Stimulated activated naive CD8-positive, alpha-beta T cell treated with anti-CD3 and anti-CD28 coated beads, Interleukin-15, Interleukin-2, amounts not matched to agents 100 U/mL and 50 U/mL, for 24 hours (primary cell): ENCODE measurements at regions not wholly inside any gene's neighbourhood (a gene's known extent, or its start where the extent isn't known, plus 50 kb on each side); places are given as distances from the start of the nearest gene placed in this dataset.

Experiments used
- ATAC-seq: fragments of 150-1000 bp; cut with Tn5 transposase; one replicate; pipeline ENCODE4 v1.10.0; 2021
- DNase-seq: peaks from one replicate; pipeline ENCODE4 v3.0.0; 2021

- ATAC-seq: no peak
- DNase-seq: no peak
Measured at GRCh38 chr2:6626401-6627012, 239.2 kb downstream of the CMPK2 start.

GRCh38 chr2:6627316-6627715 is 238.4 kb downstream of the CMPK2 start:
- ATAC-seq (no peak), DNase-seq (no peak)

GRCh38 chr2:6630209-6630608 is 235.5 kb downstream of the CMPK2 start:
- DNase-seq: no peak

GRCh38 chr2:6635296-6635695 is 230.4 kb downstream of the CMPK2 start:
- no peak for ATAC-seq
- no peak for DNase-seq

More at GRCh38 chr2:6630209-6630608, 235.5 kb downstream of the CMPK2 start:
- no peak for ATAC-seq

- DNase-seq: no peak
- no peak for ATAC-seq
Measured at GRCh38 chr2:6637330-6637729, 228.4 kb downstream of the CMPK2 start.

- DNase-seq: no peak
- no peak for ATAC-seq
Measured at GRCh38 chr2:6639929-6640620, 225.6 kb downstream of the CMPK2 start.

- no peak for ATAC-seq
Measured at GRCh38 chr2:6640621-6641015, 225.1 kb downstream of the CMPK2 start.

GRCh38 chr2:6641956-6642355 is 223.8 kb downstream of the CMPK2 start:
- ATAC-seq: no peak
- no peak for DNase-seq

More at GRCh38 chr2:6640621-6641015, 225.1 kb downstream of the CMPK2 start:
- DNase-seq: no peak

- DNase-seq (no peak), ATAC-seq (no peak)
Measured at GRCh38 chr2:6644261-6644660, 221.4 kb downstream of the CMPK2 start.

- no peak for DNase-seq
- ATAC-seq: no peak
Measured at GRCh38 chr2:6645004-6645403, 220.7 kb downstream of the CMPK2 start.

GRCh38 chr2:6645672-6646071 is 220.0 kb downstream of the CMPK2 start:
- ATAC-seq (no peak), DNase-seq (no peak)

GRCh38 chr2:6647046-6647445 is 218.7 kb downstream of the CMPK2 start:
- ATAC-seq: no peak
- DNase-seq: no peak

- ATAC-seq (no peak), DNase-seq (no peak)
Measured at GRCh38 chr2:6648596-6649247, 217.0 kb downstream of the CMPK2 start.

GRCh38 chr2:6650311-6650710 is 215.4 kb downstream of the CMPK2 start:
- ATAC-seq (no peak), DNase-seq (no peak)

GRCh38 chr2:6652251-6652650 is 213.5 kb downstream of the CMPK2 start:
- ATAC-seq (no peak), DNase-seq (no peak)

- ATAC-seq: no peak
- DNase-seq: no peak
Measured at GRCh38 chr2:6653281-6653750, 212.4 kb downstream of the CMPK2 start.

GRCh38 chr2:6654279-6654678 is 211.4 kb downstream of the CMPK2 start:
- ATAC-seq (no peak), DNase-seq (no peak)

GRCh38 chr2:6656633-6657032 is 209.1 kb downstream of the CMPK2 start:
- ATAC-seq: no peak

GRCh38 chr2:6657136-6657535 is 208.6 kb downstream of the CMPK2 start:
- DNase-seq (no peak), ATAC-seq (no peak)

More at GRCh38 chr2:6656633-6657032, 209.1 kb downstream of the CMPK2 start:
- no peak for DNase-seq

GRCh38 chr2:6657855-6658254 is 207.9 kb downstream of the CMPK2 start:
- ATAC-seq (no peak), DNase-seq (no peak)

- no peak for ATAC-seq
Measured at GRCh38 chr2:6664332-6665061, 201.2 kb downstream of the CMPK2 start.

More at GRCh38 chr2:6664332-6665061, 201.2 kb downstream of the CMPK2 start:
- DNase-seq: no peak
